Activated CD4-positive, alpha-beta T cell treated with anti-CD3 and anti-CD28 coated beads, Interleukin-2, amount 10 ng/mL, durations not matched to agents 24 days and 14 days (primary cell): ENCODE measurements at regions not wholly inside any gene's neighbourhood (a gene's known extent, or its start where the extent isn't known, plus 50 kb on each side); places are given as distances from the start of the nearest gene placed in this dataset.

Experiments used
- DNase-seq: peaks from one replicate; pipeline ENCODE4 v3.0.0; 2022
- H3K27ac Mint-ChIP-seq: one replicate; pipeline ENCODE4 v1.8.0; 2022; ENCODE audit warnings: mild to moderate bottlenecking, mixed read lengths
- H3K27me3 Mint-ChIP-seq: one replicate; pipeline ENCODE4 v1.8.0; 2022; ENCODE audit warnings: mixed read lengths
- H3K36me3 Mint-ChIP-seq: one replicate; pipeline ENCODE4 v1.8.0; 2022; ENCODE audit warnings: low read depth, mild to moderate bottlenecking, mixed read lengths
- H3K4me1 Mint-ChIP-seq: one replicate; pipeline ENCODE4 v1.8.0; 2021; ENCODE audit warnings: mixed read lengths
- H3K4me3 Mint-ChIP-seq: one replicate; pipeline ENCODE4 v1.8.0; 2022; ENCODE audit warnings: mild to moderate bottlenecking, moderate library complexity, mixed read lengths
- H3K9me3 Mint-ChIP-seq: one replicate; pipeline ENCODE4 v1.8.0; 2021; ENCODE audit warnings: mixed read lengths
- intact Hi-C: fragments of 100-400 bp; cut with micrococcal nuclease; formaldehyde crosslinking; loops from one replicate; pipeline ENCODE4 v1.15.1; 2023

DNA sequence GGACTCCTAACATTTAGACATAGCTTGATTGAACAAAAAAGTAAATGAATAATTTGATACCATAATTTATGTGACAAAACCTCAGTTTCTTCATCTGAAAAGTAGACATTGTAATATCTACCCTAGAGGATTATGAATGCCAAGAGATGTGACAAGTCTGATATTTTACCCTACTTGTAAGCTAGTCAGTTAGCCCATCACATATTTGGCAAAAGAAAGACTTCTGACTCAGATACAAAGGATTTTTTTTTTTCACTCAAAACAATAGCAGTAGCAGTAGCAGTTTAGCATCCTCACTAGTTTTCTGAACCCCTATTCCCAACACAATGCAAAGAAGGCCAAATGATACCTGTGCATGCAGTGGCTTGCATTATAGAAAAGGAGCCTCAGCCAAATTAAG lies 377.3 kb upstream of the E2F7 start:
- DNase-seq, result no peak
- intact Hi-C loops, result no loop called here

DNA sequence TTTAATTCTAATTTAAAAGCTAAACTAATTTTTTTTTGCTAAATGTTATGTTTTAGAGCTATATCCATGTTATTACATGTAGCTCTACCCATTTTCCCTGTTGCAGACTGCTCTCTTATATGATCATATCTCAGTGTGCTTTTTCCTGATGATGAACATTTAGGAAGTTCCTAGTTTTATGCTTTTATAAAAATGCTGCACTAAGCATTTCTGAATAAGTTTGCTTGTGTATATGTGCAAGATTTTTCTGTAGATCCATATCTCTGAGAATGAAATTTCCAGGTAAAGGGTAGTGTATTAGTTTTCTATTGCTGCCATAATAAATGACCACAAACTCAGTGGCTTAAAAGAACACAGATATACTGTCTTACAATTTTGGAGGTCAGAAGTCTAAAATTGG lies 374.4 kb upstream of the E2F7 start:
- Mint-ChIP-seq H3K4me3 (no peak overlapping the region), H3K9me3 (no peaks in the 10 kb centered on the region), H3K27ac (no peak overlapping the region), H3K4me1 (no peaks in the 10 kb centered on the region), H3K36me3 (no peaks in the 10 kb centered on the region), H3K27me3 (no peaks in the 10 kb centered on the region)
- no peak for DNase-seq
- intact Hi-C loops, result no loop called here

More for the DNA sequence above, 377.3 kb upstream of the E2F7 start:
- Mint-ChIP-seq H3K27ac (no peak overlapping the region), H3K36me3 (no peaks in the 10 kb centered on the region), H3K4me1 (no peaks in the 10 kb centered on the region), H3K9me3 (peaks cover 3% of the 10 kb centered on the region), H3K4me3 (no peak overlapping the region), H3K27me3 (no peaks in the 10 kb centered on the region)

DNA sequence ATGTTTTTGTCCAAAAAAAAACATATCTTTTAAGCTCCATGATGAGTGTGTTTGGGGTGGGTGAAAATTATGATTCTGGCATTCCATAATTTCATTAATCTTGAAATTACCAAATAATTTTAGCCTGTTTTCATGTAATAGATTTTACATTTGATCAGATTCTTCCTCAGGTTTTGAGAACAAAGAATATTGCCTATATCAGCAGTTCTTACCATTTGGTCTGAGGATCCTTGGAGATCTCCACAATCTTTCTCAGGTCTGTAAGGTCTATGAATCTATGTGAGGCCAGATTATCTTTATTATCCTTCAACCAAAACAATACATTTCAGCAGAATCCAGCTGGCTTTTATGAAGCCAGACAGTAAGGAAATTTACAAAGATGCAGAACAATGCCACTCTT lies 373.3 kb upstream of the E2F7 start:
- DNase-seq, result no peak
- H3K4me3 Mint-ChIP-seq, result no peak overlapping the region
- H3K9me3 Mint-ChIP-seq, result no peaks in the 10 kb centered on the region
- no peaks in the 10 kb centered on the region for H3K36me3 Mint-ChIP-seq
- no peaks in the 10 kb centered on the region for H3K27me3 Mint-ChIP-seq
- H3K27ac Mint-ChIP-seq, result no peak overlapping the region
- no peaks in the 10 kb centered on the region for H3K4me1 Mint-ChIP-seq
- intact Hi-C loops, result no loop called here

DNA sequence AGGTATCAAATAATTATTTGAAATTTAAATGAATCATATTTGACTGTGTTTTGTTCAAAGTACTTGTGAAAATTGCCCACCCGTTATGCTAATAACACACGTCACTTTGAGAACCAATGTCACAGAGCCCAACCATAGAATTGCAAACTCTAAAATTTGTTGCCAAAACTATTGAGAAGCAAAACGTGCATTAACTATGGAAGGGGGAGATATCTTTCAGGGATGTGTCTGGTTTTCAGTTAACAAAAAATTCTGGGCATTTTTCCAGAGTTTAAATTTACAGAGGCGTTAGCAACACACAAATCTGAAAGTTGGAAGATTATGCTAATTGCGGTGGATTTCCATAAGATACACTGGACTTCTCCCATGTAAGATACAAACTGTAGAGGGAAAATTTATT lies 371.8 kb upstream of the E2F7 start:
- no peaks in the 10 kb centered on the region for H3K36me3 Mint-ChIP-seq
- intact Hi-C loops, result no loop called here
- DNase-seq, result no peak
- H3K27ac Mint-ChIP-seq, result no peak overlapping the region
- no peak overlapping the region for H3K4me3 Mint-ChIP-seq
- no peaks in the 10 kb centered on the region for H3K9me3 Mint-ChIP-seq
- no peaks in the 10 kb centered on the region for H3K27me3 Mint-ChIP-seq
- no peaks in the 10 kb centered on the region for H3K4me1 Mint-ChIP-seq

DNA sequence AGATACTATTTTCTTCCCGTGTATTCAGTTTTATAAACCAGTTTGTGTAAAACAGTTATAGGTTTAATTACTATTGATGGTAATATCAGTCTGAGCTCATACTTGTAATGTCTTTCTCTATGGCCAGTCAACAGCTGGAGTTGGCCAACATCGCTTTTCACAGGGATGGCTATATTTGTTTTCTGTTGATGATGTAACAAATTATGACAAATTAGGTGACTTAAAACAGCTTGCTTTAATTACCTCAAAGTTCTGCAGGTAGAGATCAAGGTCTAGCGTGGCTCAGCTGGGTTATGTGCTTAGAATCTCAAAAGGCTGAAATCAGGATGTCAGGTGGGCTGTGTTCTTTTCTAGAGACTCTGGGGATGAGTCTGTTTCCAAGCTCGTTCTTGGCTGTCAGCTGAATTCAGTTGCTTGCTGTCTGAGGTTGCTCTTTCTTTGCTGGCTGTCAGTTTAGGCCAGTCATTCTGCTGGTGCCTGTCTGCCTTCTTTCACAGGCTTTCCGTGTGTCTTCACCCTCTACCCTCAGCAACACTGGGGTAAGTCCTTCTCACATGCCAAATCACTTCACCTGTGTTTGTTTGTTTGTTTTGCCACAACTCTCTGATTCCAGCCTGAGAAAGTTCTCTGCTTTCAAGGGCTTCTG lies 370.2 kb upstream of the E2F7 start:
- no peaks in the 10 kb centered on the region for H3K9me3 Mint-ChIP-seq
- H3K27ac Mint-ChIP-seq, result no peak overlapping the region
- H3K4me1 Mint-ChIP-seq, result no peaks in the 10 kb centered on the region
- no peaks in the 10 kb centered on the region for H3K36me3 Mint-ChIP-seq
- H3K27me3 Mint-ChIP-seq, result no peaks in the 10 kb centered on the region
- DNase-seq, result no peak
- intact Hi-C loops, result no loop called here
- no peak overlapping the region for H3K4me3 Mint-ChIP-seq

DNA sequence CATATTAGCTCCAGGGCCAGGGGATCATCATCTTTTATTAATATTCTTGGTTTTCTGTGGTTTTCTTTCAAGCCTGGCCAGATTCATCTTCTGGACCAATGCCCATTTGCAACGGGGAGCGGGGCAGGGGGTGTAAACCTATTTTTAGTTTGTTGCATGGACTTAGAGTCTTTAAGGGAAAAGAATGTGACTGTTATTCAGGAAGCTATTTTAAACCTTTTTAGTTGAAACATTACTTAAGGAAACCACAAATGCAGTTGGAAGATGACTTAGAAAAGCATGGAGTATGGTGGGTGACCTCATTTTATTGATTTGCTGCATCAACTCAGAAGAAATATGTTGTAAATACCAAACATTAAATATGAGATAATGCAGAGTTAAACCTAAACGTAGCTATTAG lies 368.4 kb upstream of the E2F7 start:
- DNase-seq, result no peak
- H3K9me3 Mint-ChIP-seq, result no peaks in the 10 kb centered on the region
- no peaks in the 10 kb centered on the region for H3K27me3 Mint-ChIP-seq
- H3K4me1 Mint-ChIP-seq, result no peaks in the 10 kb centered on the region
- no peak overlapping the region for H3K27ac Mint-ChIP-seq
- no peak overlapping the region for H3K4me3 Mint-ChIP-seq
- intact Hi-C loops, result no loop called here
- H3K36me3 Mint-ChIP-seq, result no peaks in the 10 kb centered on the region

DNA sequence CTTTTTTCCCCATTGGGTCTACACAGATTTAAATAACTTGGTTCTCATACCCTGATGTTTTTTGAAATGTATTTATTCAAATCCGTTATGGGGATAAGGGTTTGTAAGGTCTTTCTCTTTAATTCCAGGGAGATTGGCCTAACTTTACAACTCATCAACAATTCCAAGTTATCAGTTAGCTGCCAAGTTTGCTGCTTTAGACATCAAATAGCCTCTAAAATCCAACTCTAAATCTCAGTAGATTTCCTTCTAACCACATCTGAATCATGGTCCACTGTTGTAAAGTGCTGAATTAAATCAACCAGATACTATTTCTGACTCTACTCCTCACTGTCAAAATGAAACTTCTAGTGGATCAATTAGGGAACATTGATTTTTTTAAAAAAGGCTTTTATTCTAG lies 364.1 kb upstream of the E2F7 start:
- Mint-ChIP-seq H3K4me3 (no peak overlapping the region), H3K9me3 (peaks cover 10% of the 10 kb centered on the region), H3K4me1 (no peaks in the 10 kb centered on the region), H3K27me3 (no peaks in the 10 kb centered on the region), H3K36me3 (no peaks in the 10 kb centered on the region), H3K27ac (no peak overlapping the region)
- intact Hi-C loops, result no loop called here
- no peak for DNase-seq

DNA sequence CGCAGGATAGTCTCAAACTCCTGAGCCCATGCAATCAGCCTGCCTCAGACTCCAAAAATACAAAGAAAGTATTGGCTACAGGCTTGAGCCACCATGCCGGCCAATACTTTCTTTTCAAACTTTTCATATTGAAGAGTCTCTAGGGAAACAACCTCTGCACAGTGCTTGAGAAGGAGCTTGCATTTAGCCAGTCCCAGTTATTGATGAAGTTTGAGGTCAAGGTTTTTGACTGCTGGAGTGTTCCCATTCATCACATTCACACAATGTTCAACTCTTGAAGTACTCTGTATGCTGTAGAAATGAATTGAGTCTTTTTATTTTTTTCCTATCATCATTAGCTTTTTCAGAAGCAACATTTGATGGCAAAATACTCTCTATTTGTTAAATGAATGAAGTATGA lies 355.8 kb upstream of the E2F7 start:
- Mint-ChIP-seq H3K9me3 (peaks cover 3% of the 10 kb centered on the region), H3K27me3 (no peaks in the 10 kb centered on the region), H3K27ac (no peak overlapping the region), H3K36me3 (no peaks in the 10 kb centered on the region), H3K4me3 (no peak overlapping the region), H3K4me1 (no peaks in the 10 kb centered on the region)
- intact Hi-C loops, result no loop called here
- DNase-seq, result no peak

DNA sequence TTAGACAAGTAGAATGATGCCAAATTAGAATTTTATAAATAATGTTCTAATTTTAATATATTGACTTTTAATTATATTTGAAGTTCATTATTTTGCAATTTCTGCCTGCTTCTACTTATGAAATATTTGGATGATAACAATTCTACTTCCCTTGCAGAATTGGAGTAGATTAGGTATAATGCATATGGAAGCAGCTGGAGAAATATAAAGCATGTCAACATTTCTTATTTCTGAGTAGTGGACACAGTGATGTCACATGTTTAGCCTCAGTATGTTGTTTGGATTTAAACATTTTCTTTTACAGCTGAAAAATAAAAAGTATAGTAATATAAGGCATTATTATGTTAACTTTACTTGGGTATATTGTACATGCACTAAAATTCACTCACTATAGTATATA lies 344.2 kb upstream of the E2F7 start:
- no peaks in the 10 kb centered on the region for H3K4me1 Mint-ChIP-seq
- H3K36me3 Mint-ChIP-seq, result no peaks in the 10 kb centered on the region
- intact Hi-C loops, result no loop called here
- no peaks in the 10 kb centered on the region for H3K9me3 Mint-ChIP-seq
- H3K27me3 Mint-ChIP-seq, result no peaks in the 10 kb centered on the region
- DNase-seq, result no peak
- no peak overlapping the region for H3K27ac Mint-ChIP-seq
- H3K4me3 Mint-ChIP-seq, result no peak overlapping the region

DNA sequence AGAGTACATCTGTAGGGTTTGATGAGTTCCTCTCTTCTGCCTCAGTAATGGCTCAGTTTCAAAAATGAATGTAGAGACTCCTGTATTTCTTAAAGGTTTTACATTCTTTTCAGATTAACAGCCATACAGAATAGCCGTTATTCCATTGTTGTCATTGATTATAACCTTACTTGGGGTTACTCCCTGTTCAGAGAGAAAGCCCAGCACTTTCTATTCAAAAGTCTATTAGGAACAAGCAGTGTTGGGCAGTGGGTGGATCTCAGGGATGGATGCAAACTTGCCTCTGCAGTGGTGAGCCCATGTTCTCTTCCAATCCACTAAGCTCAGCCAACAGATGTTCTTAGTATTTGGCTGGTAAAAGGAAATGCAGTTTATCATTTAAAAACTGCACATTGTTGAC lies 342.6 kb upstream of the E2F7 start:
- Mint-ChIP-seq H3K9me3 (no peaks in the 10 kb centered on the region), H3K4me3 (no peak overlapping the region), H3K4me1 (no peaks in the 10 kb centered on the region), H3K36me3 (no peaks in the 10 kb centered on the region), H3K27me3 (no peaks in the 10 kb centered on the region), H3K27ac (no peak overlapping the region)
- DNase-seq, result peak; percentile 11
- intact Hi-C loops, result no loop called here

DNA sequence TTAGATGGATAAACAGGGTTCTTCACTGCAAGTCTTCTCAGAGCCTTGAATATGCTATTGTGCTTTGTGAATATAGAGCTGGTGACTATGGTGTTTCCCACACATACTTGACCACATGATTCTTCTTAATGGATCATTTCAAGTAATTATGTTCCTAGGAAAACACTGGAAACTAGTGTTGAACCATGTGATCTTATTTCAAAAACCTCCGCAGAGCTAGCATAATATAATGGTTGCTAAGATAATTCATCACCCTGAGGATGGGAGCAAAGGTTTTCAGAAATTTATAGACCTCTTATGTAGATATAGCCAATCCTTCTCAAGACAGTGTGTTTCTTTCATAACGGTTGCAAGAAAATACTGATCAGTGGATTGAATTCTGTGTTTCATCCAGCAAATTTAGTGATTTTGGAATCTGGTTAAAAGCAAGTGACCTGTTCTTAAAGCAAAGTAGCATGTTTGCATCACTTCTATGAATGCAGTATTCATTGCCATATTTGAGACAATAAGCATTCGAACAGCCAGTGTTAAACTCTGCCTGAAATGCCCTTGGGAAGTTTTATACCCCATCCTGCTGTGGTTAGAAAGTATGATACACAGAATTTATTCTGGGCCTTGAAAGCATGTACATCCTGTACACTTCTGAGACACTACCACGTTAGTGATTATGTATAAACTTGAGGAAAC lies 341.0 kb upstream of the E2F7 start:
- Mint-ChIP-seq H3K9me3 (no peaks in the 10 kb centered on the region), H3K4me3 (no peak overlapping the region), H3K27me3 (no peaks in the 10 kb centered on the region), H3K36me3 (no peaks in the 10 kb centered on the region), H3K4me1 (no peaks in the 10 kb centered on the region), H3K27ac (no peak overlapping the region)
- no peak for DNase-seq
- intact Hi-C loops, result no loop called here

DNA sequence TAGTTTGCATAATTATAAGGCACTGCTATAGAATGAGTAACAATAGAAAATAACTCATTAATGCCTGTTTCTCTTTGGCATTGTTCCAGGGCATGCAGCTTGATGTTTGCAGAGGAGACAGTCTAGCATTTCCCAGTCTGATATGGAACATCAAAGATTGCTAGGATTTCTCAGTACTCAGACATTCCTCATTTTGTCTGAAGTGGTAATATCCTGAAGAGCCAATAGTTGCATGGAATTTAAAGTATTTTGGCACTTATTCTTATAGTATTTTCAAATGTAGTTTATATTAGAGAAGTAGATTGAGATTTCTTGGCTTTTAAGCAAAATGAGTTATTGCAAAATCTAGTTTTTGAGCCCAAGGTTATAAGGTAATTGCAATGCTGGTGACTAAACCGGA lies 337.3 kb upstream of the E2F7 start:
- Mint-ChIP-seq H3K36me3 (no peaks in the 10 kb centered on the region), H3K27me3 (no peaks in the 10 kb centered on the region), H3K9me3 (no peaks in the 10 kb centered on the region), H3K27ac (no peak overlapping the region), H3K4me3 (no peak overlapping the region), H3K4me1 (no peaks in the 10 kb centered on the region)
- peak; percentile 1 for DNase-seq
- intact Hi-C loops, result no loop called here

DNA sequence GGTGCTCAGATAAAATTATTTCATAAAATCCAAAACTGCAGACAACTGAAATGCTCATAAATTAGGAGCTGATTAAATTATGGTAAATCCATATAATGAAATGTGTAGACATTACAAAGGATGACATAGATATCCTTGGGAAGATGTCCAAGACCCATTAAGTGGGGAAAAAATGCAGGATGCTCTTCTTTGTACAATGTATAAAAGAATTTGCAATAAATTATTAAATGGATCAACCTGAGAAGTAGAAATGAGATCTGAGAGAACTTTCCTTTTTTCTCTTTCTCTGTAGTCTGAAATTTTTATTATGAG lies 336.4 kb upstream of the E2F7 start:
- Mint-ChIP-seq H3K9me3 (no peaks in the 10 kb centered on the region), H3K36me3 (no peaks in the 10 kb centered on the region)

DNA sequence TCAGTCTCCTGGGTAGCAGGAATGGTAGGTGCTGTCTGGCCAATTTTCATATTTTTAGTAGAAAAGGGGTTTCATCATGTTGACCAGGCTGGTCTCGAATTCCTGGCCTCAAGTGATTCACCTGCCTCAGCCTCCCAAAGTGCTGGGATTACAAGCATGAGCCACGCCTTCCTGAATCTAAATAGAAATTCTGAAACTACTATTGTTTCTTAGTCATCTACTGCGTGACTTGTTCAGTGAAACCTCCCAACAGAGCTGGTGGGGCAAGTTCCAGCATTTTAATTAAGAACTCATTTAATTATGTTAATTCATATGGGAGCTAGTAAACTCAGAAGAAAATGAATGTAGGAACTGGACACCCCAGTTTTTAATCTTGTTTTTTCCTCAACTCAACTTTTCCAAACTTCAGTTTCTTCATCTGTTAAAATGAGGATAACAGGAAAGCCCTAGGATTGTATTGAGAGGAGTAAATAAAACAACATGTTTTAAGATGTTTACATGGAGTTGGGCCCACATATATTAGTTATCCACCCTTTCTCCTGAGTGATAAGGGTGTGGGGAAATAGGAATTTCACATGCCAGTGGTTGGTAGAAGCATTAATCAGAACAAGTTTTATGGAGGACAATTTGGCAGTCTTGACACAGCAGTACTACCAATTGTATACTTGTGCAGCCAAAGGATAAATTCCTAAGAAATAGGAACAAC lies 335.8 kb upstream of the E2F7 start:
- no peak for DNase-seq
- intact Hi-C loops, result no loop called here
- no peaks in the 10 kb centered on the region for H3K9me3 Mint-ChIP-seq
- H3K36me3 Mint-ChIP-seq, result no peaks in the 10 kb centered on the region
- H3K4me3 Mint-ChIP-seq, result no peak overlapping the region
- no peaks in the 10 kb centered on the region for H3K4me1 Mint-ChIP-seq
- no peak overlapping the region for H3K27ac Mint-ChIP-seq
- no peaks in the 10 kb centered on the region for H3K27me3 Mint-ChIP-seq

More for the DNA sequence above, 336.4 kb upstream of the E2F7 start:
- intact Hi-C loops, result no loop called here
- no peak for DNase-seq
- Mint-ChIP-seq H3K4me1 (no peaks in the 10 kb centered on the region), H3K4me3 (no peak overlapping the region), H3K27ac (no peak overlapping the region), H3K27me3 (no peaks in the 10 kb centered on the region)
